SJSA1 (cell line): ENCODE measurements at regions not wholly inside any gene's neighbourhood (a gene's known extent, or its start where the extent isn't known, plus 50 kb on each side); places are given as distances from the start of the nearest gene placed in this dataset.
A peak's percentile ranks its signal among the peaks of the same experiment; 100 is the strongest.
"Not testable (repeated sequence)": the region's sequence is repeated elsewhere in the genome, so short reads cannot be mapped to it uniquely, and the experiment has no call there.

Experiments used
- DNase-seq, 2 experiments: peaks; one replicate each; pipeline ENCODE4 v3.0.0-alpha.2; 2015 to 2020; ENCODE audit warnings: low spot score in 2 of 2, low read depth in 1 of 2
- H3K27ac ChIP-seq: fragments of 250-450 bp; sonication (Bioruptor Pico); 2 replicates; pipeline ENCODE4 v1.5.1; 2020; ENCODE audit warnings: mild to moderate bottlenecking, moderate library complexity
- H3K27me3 ChIP-seq: fragments of 250-450 bp; sonication (Bioruptor Pico); replicated peaks from 2 replicates; pipeline ENCODE4 v1.5.1; 2020; ENCODE audit warnings: mild to moderate bottlenecking, moderate library complexity
- H3K36me3 ChIP-seq: fragments of 250-450 bp; sonication (Bioruptor Pico); 2 replicates; pipeline ENCODE4 v1.5.1; 2020; ENCODE audit warnings: mild to moderate bottlenecking
- H3K4me1 ChIP-seq: fragments of 250-450 bp; sonication (Bioruptor Pico); replicated peaks from 2 replicates; pipeline ENCODE4 v1.6.1; 2021; ENCODE audit warnings: mild to moderate bottlenecking
- H3K4me3 ChIP-seq: fragments of 250-450 bp; sonication (Bioruptor Pico); 2 replicates; pipeline ENCODE4 v1.5.1; 2020; ENCODE audit warnings: mild to moderate bottlenecking
- H3K9me3 ChIP-seq: fragments of 250-450 bp; sonication (Bioruptor Pico); replicated peaks from 2 replicates; pipeline ENCODE4 v1.5.1; 2020; ENCODE audit warnings: mild to moderate bottlenecking

DNA sequence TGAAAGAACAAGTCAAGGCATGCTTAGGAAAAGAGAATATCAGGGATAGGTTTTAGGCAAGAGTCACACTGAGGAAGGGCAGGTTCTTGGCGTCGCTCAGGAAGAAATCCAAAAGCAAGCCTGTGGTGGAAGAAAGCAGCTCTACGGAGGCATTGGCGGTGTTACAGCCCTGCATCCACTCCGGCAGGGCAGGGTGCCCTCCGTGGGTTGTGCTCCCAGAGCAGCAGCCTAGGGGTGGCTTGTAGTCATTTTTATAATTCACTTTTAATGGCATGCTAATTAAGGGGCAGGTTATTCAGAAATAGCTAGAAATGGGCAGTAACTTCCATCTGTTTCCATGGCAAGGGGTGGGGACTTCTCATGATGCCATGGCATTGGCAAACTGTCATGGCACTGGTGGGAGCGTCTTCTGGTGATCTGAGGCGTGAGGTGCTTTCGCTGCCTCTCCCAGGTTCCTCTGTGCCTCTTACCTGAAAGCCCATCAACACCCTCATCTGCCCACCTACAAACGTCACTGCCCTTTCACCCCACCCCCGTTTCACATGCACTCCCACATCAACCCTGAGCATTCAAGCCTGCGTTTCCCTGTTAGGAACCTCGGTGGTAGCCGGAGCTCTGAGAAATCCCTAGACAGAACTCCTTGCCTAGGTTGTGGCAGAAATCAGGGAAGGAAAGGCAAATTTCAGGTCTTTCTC, 1763.8 kb upstream of the TPTE start:
- not testable (repeated sequence) for H3K9me3 ChIP-seq, H3K27ac ChIP-seq, DNase-seq, H3K27me3 ChIP-seq, H3K4me1 ChIP-seq, H3K4me3 ChIP-seq, H3K36me3 ChIP-seq

DNA sequence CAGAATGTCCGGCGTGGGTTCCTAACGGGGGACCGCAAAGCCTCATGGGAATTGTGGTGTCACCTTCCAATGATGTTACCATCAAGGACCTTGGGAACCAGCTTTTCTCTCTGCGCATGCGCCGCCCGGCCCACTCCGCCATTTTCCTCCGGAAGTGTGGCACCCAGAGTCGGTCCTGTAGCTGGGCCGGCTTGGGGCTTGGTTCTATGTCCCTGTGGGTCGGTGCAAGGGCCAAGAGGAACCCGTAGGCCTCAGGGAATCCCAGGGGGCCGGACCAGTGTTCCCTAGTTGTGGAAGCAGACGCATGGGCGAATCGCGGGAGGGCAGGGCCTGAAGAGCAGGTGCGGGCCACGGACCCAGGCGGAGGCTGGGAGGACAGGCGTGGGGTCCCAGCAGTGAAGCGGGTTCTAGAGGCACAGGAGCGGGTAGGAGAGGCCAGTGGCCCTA, 1762.4 kb upstream of the TPTE start:
- not testable (repeated sequence) for H3K9me3 ChIP-seq, H3K4me3 ChIP-seq, H3K27ac ChIP-seq, H3K36me3 ChIP-seq, H3K27me3 ChIP-seq, H3K4me1 ChIP-seq
- DNase-seq = peak in 1 of 2 experiments; percentile 62

DNA sequence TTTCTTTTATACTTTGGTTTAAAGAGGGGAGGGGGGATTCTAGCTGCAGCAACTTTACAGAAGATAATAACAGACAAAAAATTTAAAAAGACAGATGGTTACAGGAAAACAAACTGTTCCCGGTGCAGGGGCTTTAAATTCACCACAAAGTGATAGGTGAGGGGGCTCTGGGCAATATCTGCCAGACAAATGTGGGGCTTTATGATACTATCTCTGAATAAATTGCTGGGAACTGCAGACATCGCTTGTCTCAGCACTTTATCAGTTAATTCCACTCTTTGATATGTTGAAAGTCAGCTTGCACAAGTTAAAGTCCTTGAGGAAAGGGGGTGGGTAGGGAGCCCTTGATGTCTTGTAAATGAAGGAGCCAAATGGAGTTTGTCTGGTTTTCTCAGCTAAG, 1759.1 kb upstream of the TPTE start:
- not testable (repeated sequence) for DNase-seq

DNA sequence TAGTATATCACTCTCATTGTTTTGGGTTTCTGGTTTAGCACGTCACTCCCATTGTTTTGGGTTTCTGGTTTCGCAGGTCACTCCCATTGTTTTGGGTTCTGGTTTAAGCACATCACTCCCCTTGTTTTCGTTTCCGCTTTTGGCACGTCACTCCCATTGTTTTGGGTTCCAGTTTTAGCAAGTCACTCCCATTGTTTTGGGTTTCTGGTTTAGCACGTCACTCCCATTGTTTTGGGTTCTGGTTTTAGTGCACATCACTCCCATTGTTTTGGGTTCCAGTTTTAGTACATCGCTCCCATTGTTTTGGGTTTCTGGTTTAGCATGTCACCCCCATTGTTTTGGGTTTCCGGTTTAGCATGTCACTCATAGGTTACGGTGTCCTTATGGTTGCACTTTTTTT, 1757.0 kb upstream of the TPTE start:
- H3K27me3 ChIP-seq, H3K27ac ChIP-seq, H3K4me1 ChIP-seq, H3K9me3 ChIP-seq, DNase-seq, H3K36me3 ChIP-seq, H3K4me3 ChIP-seq: not testable (repeated sequence)

More for the DNA sequence above, 1759.1 kb upstream of the TPTE start:
- H3K4me3 ChIP-seq, H3K27me3 ChIP-seq, H3K4me1 ChIP-seq, H3K27ac ChIP-seq, H3K36me3 ChIP-seq, H3K9me3 ChIP-seq: not testable (repeated sequence)

DNA sequence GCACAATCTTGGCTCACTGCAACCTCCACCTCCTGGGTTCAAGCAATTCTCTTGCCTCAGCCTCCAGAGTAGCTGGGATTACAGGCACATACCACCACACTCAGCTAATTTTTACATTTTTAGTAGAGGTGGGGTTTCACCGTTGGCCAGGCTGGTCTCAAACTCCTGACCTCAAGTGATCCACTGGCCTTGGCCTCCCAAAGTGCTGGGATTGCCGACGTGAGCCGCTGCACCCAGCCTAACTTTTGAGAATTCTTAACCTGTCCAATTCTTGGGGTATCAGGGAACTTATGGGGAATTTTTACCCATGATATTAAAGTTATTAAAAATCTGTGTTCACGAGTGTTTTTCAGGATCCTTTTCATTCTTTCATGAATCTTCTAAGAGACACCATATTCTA, 1755.2 kb upstream of the TPTE start:
- H3K27me3 ChIP-seq, H3K4me3 ChIP-seq, H3K27ac ChIP-seq, H3K36me3 ChIP-seq, H3K4me1 ChIP-seq, H3K9me3 ChIP-seq, DNase-seq: not testable (repeated sequence)

DNA sequence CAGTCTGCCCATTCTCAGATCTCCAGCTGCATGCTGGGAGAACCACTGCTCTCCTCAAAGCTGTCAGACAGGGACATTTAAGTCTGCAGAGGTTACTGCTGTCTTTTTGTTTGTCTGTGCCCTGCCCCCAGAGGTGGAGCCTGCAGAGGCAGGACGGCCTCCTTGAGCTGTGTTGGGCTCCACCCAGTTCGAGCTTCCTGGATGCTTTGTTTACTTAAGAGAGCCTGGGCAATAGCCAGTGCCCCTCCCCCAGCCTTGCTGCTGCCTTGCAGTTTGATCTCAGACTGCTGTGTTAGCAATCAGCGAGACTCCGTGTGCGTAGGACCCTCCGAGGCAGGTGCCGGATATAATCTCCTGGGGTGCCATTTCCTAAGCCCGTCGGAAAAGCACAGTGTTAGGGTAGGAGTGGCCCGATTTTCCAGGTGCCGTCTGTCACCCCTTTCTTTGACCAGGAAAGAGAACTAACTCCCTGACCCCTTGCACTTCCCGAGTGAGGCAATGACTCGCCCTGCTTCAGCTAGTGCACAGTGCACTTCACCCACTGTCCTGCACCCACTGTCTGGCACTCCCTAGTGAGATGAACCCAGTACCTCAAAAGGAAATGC, 1748.4 kb upstream of the TPTE start:
- H3K36me3 ChIP-seq, H3K4me3 ChIP-seq, H3K9me3 ChIP-seq, H3K27me3 ChIP-seq, H3K27ac ChIP-seq, H3K4me1 ChIP-seq, DNase-seq: not testable (repeated sequence)

DNA sequence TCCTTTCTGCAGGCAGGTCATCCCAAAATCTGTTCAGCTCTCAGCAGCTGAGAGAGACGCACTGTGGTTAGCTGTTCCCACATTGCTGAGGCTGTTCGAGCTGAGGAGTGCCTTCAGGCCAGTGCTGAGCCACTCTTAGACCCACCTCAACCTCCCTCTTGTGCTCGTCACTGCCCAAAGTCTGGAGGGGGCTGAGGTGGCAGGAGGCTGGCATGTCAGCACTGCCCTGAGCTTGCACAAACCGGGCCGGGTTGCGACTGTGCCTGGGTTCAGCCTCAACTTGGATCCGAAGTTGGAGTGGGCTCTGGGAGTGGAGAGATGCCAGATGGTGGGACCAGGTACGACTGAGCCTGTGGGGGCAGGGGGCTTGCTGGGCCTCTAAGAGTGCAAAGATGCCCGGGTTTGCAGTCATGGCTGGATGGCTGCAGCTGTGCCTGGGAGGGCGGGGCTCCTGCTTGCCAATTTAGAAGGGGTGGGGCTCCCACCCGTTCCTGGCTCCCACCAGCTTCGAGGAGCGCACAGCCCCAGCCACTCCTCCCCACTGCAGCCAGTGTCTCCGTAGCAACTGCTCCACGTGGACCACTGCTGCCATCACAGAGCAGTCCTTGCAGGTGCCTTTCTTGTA, 1745.7 kb upstream of the TPTE start:
- H3K27me3 ChIP-seq, H3K4me1 ChIP-seq, H3K27ac ChIP-seq, H3K9me3 ChIP-seq, DNase-seq, H3K4me3 ChIP-seq, H3K36me3 ChIP-seq: not testable (repeated sequence)

DNA sequence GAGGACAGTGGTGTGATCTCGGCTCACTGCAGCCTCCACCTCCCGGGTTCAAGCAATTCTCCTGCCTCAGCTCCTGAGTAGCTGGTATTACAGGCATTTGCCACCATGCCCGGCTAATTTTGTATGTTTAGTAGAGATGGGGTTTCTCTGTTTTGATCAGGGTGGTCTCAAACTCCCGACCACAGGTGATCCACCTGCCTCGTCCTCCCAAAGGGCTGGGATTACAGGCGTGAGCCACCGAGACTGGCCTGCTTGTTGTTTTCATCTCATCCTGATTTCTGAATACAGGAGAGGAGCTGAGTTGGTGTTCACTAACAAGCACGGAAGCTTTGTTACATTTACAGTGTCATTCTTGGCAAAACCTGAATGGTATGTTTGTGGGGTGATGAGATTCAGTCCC, 1744.1 kb upstream of the TPTE start:
- not testable (repeated sequence) for DNase-seq, H3K4me1 ChIP-seq, H3K27me3 ChIP-seq, H3K4me3 ChIP-seq, H3K27ac ChIP-seq, H3K36me3 ChIP-seq, H3K9me3 ChIP-seq

DNA sequence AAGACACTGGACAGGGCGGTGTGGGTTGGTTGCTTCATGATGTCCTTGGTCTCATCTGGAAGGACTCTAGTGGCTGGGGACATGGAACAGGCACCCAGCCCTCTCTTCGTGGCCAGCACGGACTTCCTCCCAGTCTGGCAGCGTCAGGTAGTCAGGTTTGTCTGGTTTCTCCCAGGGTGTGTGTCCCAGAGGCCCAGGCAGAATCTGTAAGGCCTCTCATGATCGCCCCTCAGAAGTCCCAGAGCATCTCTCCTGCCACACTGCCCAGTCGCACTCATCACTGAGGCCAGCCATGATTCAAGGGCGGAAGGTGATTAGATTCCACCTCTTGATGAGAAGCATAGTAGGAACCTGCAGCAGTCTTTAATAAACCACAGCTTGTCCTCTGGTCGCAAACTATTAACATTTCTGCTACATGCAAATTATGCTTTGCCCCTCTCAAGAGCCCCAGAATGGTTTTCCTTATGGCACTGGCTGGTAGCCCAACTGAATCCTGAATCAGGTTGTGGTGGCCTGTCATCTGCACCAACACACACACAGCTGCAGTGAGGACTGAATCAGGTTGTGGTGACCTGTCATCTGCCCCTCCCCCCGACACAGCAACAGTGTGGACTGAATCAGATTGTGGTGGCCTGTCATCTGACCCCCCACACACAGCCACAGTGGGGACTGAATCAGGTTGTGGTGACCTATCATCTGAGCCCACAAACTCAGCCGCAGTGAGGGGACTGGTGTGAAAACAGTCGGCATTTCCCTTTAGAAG, 1742.9 kb upstream of the TPTE start:
- H3K36me3 ChIP-seq, H3K9me3 ChIP-seq, H3K27me3 ChIP-seq, H3K27ac ChIP-seq, H3K4me1 ChIP-seq, H3K4me3 ChIP-seq, DNase-seq: not testable (repeated sequence)

DNA sequence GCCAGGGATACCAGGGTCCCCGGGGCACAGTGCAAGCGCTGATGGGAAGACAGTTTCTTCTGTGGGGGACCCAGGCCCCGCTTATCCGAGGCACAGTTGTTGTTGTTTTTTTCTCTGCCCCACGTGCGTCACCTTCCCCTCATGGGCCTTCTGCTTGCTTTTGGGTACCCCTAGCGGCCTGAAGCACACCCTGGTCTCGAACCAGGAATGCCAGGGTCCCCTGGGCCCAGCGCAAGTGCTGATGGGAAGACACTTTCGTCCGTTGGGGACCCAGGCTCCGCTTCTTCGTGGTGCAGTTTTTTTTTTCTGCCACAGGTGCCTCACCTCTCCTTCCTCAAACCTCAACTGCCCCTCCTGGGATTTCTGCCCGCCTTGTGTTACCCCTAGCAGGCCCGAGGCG, 1708.5 kb upstream of the TPTE start:
- H3K27ac ChIP-seq, H3K4me1 ChIP-seq, DNase-seq, H3K27me3 ChIP-seq, H3K4me3 ChIP-seq, H3K36me3 ChIP-seq, H3K9me3 ChIP-seq: not testable (repeated sequence)

DNA sequence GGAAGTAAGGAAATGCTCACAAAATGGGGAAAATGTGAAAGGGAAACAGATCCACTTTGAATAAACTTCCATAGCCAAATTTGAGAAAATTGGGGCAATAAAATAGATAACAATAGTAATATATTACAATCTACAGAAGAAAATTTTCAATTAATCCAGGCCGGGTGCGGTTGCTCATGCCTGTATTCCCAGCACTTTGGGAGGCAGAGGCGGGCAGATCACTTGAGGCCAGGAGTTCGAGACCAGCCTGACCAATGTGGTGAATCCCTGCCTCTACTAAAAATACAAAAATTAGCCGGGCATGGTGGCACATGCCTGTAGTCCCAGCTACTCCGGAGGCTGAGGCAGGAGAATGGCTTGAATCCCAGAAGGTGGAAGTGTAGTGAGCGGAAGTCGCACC, 1687.1 kb upstream of the TPTE start:
- not testable (repeated sequence) for H3K36me3 ChIP-seq, H3K27me3 ChIP-seq, H3K4me3 ChIP-seq, H3K27ac ChIP-seq, H3K9me3 ChIP-seq, H3K4me1 ChIP-seq, DNase-seq
